Liver (tissue), 8 donors: ENCODE measurements at regions not wholly inside any gene's neighbourhood (a gene's known extent, or its start where the extent isn't known, plus 50 kb on each side); places are given as distances from the start of the nearest gene placed in this dataset.

Source experiments
- DNase-seq: peaks from one replicate; pipeline ENCODE4 v3.0.0-alpha.2; 2017; ENCODE audit warnings: low spot score
- H3K27ac ChIP-seq, 2 donors: one replicate each; pipeline ENCODE4 v1.7.0; 2013; ENCODE audit warnings: inconsistent platforms in 2 of 2, low read length in 2 of 2, control low read depth in 1 of 2, low read depth in 1 of 2, mild to moderate bottlenecking in 1 of 2
- H3K27me3 ChIP-seq, 4 donors: one replicate each; pipeline versions ENCODE4 v1.6.1 to v1.7.0; 2013; ENCODE audit warnings: low read length in 3 of 4, inconsistent platforms in 1 of 4, mild to moderate bottlenecking in 1 of 4, moderate library complexity in 1 of 4; ENCODE audit not compliant: control insufficient read depth in 4 of 4, insufficient read depth in 4 of 4
- H3K36me3 ChIP-seq, 4 donors: one replicate each; pipeline versions ENCODE4 v1.6.1 to v1.7.0; 2013; ENCODE audit warnings: low read length in 3 of 4, mild to moderate bottlenecking in 3 of 4, low read depth in 1 of 4, moderate library complexity in 1 of 4; ENCODE audit not compliant: control insufficient read depth in 4 of 4, insufficient read depth in 3 of 4
- H3K4me1 ChIP-seq, 4 donors: one replicate each; pipeline versions ENCODE4 v1.6.1 to v1.7.0; 2013; ENCODE audit warnings: low read length in 3 of 4, mild to moderate bottlenecking in 3 of 4, moderate library complexity in 1 of 4; ENCODE audit not compliant: control insufficient read depth in 4 of 4, insufficient read depth in 4 of 4
- H3K4me3 ChIP-seq, 3 donors: one replicate each; pipeline versions ENCODE4 v1.6.1 to v1.7.0; 2013; ENCODE audit warnings: low read length in 3 of 3, control low read depth in 1 of 3, low read depth in 1 of 3, mild to moderate bottlenecking in 1 of 3
- H3K9ac ChIP-seq, 2 donors: one replicate each; pipeline ENCODE4 v1.7.0; 2013; ENCODE audit warnings: low read length in 2 of 2, mild to moderate bottlenecking in 2 of 2, moderate library complexity in 2 of 2, control low read depth in 1 of 2, low read depth in 1 of 2
- H3K9me3 ChIP-seq, 4 donors: one replicate each; pipeline versions ENCODE4 v1.6.1 to v1.7.0; 2013; ENCODE audit warnings: low read length in 3 of 4; ENCODE audit not compliant: control insufficient read depth in 4 of 4
- ATF3 ChIP-seq: IDR thresholded peaks from 2 replicates; pipeline ENCODE4 v1.6.1; 2016; ENCODE audit warnings: antibody characterized with exemption
- CTCF ChIP-seq: fragments of 150-350 bp; IDR thresholded peaks from 2 replicates; pipeline ENCODE4 v1.5.1; 2017; ENCODE audit warnings: improper control_type of control experiment, low read depth, low read length; ENCODE audit not compliant: missing input control
- EGR1 ChIP-seq, 2 donors: IDR thresholded peaks; 2 replicates each; pipeline ENCODE4 v1.6.1; 2016 to 2018; ENCODE audit warnings: antibody characterized with exemption in 2 of 2, low read depth in 2 of 2
- FOXA1 ChIP-seq: IDR thresholded peaks from 2 replicates; pipeline ENCODE4 v1.6.1; 2016; ENCODE audit warnings: antibody characterized with exemption
- FOXA2 ChIP-seq: IDR thresholded peaks from 2 replicates; pipeline ENCODE4 v1.6.1; 2016; ENCODE audit warnings: antibody characterized with exemption
- GABPA ChIP-seq, 2 donors: IDR thresholded peaks in 1 of 2; conservative IDR thresholded peaks in 1 of 2; 2 replicates each; pipeline ENCODE4 v1.6.1; 2016; ENCODE audit warnings: antibody characterized with exemption in 2 of 2, mild to moderate bottlenecking in 1 of 2, moderate library complexity in 1 of 2
- HNF4A ChIP-seq, 2 donors: conservative IDR thresholded peaks; 2 replicates each; pipeline ENCODE4 v1.6.1; 2016; ENCODE audit warnings: antibody characterized with exemption in 2 of 2, mild to moderate bottlenecking in 2 of 2
- HNF4G ChIP-seq: IDR thresholded peaks from 2 replicates; pipeline ENCODE4 v1.6.1; 2016; ENCODE audit warnings: antibody characterized with exemption
- JUND ChIP-seq, 2 donors: IDR thresholded peaks; 2 replicates each; pipeline ENCODE4 v1.6.1; 2016; ENCODE audit warnings: antibody characterized with exemption in 2 of 2
- MAX ChIP-seq: IDR thresholded peaks from 2 replicates; pipeline ENCODE4 v1.6.1; 2016; ENCODE audit warnings: antibody characterized with exemption
- NR2F2 ChIP-seq: IDR thresholded peaks from 2 replicates; pipeline ENCODE4 v1.6.1; 2016; ENCODE audit warnings: antibody characterized with exemption
- RAD21 ChIP-seq, 2 donors: IDR thresholded peaks; 2 replicates each; pipeline ENCODE4 v1.6.1; 2016; ENCODE audit warnings: antibody characterized with exemption in 2 of 2, mild to moderate bottlenecking in 2 of 2
- REST ChIP-seq: IDR thresholded peaks from 2 replicates; pipeline ENCODE4 v1.6.1; 2016; ENCODE audit warnings: antibody characterized with exemption, mild to moderate bottlenecking
- RXRA ChIP-seq, 2 donors: IDR thresholded peaks; 2 replicates each; pipeline ENCODE4 v1.6.1; 2017 to 2018; ENCODE audit warnings: antibody characterized with exemption in 2 of 2, mild to moderate bottlenecking in 1 of 2
- SP1 ChIP-seq: IDR thresholded peaks from 2 replicates; pipeline ENCODE4 v1.6.1; 2018; ENCODE audit warnings: antibody characterized with exemption, mild to moderate bottlenecking
- TAF1 ChIP-seq: conservative IDR thresholded peaks from 2 replicates; pipeline ENCODE4 v1.6.1; 2016; ENCODE audit warnings: antibody characterized with exemption, mild to moderate bottlenecking
- YY1 ChIP-seq: IDR thresholded peaks from 2 replicates; pipeline ENCODE4 v1.6.1; 2016; ENCODE audit warnings: antibody characterized with exemption, mild to moderate bottlenecking
- ZBTB33 ChIP-seq: IDR thresholded peaks from 2 replicates; pipeline ENCODE4 v1.6.1; 2016; ENCODE audit warnings: antibody characterized with exemption
- WGBS: extraction: QIAGEN DNeasy Blood & Tissue Kit; methylation state at CpG from one replicate; pipeline ENCODE4 v1.1.7; 2013; 5-methylcytosine and 5-hydroxymethylcytosine counted together
- donor health status: healthy.
- donor health status: healthy.
- donor health status: healthy.
- donor health status: healthy.
- donor health status: healthy.

GRCh38 chrX:26954029-26954428 is 509.1 kb downstream of the PPP4R3C start:
- Histone ChIP-seq H3K9ac (no peak overlapping the region), H3K27ac (no peak overlapping the region), H3K36me3 (no peaks in the 10 kb centered on the region), H3K4me1 (no peaks in the 10 kb centered on the region), H3K27me3 (peaks cover 0 to 6% (median 0%) of the 10 kb centered on the region in 4 donors), H3K4me3 (no peak overlapping the region), H3K9me3 (no peaks in the 10 kb centered on the region)
- 25% methylated on average over 2 of the region's 2 CpGs for WGBS
- no peak for DNase-seq
- TF ChIP-seq GABPA (IDR thresholded peaks at IDR 0.05 in 1 of 2, conservative IDR thresholded peaks at IDR 0.05 in 1 of 2) (no peak), JUND (IDR thresholded peaks at IDR 0.05) (no peak), MAX (no peak), RXRA (IDR thresholded peaks at IDR 0.05) (no peak), RAD21 (IDR thresholded peaks at IDR 0.05) (no peak), EGR1 (IDR thresholded peaks at IDR 0.05; ENCODE audit: low read depth in 2 of 2) (no peak), ATF3 (no peak), NR2F2 (no peak), REST (no peak), TAF1 (no peak), FOXA1 (no peak), SP1 (no peak), YY1 (no peak), HNF4G (no peak), FOXA2 (no peak), ZBTB33 (no peak), CTCF (no peak), HNF4A (conservative IDR thresholded peaks at IDR 0.05) (no peak)

- H3K27ac ChIP-seq = no peak overlapping the region
- TF ChIP-seq TAF1 (no peak), ATF3 (no peak), ZBTB33 (no peak), RXRA (IDR thresholded peaks at IDR 0.05) (no peak)
- H3K9ac ChIP-seq = no peak overlapping the region
- H3K4me3 ChIP-seq = no peak overlapping the region
- no peaks in the 10 kb centered on the region for H3K9me3 ChIP-seq
- DNase-seq = no peak
- no peaks in the 10 kb centered on the region for H3K4me1 ChIP-seq
- H3K36me3 ChIP-seq = no peaks in the 10 kb centered on the region
- peaks cover 0 to 6% (median 0%) of the 10 kb centered on the region in 4 donors for H3K27me3 ChIP-seq
- WGBS = 44% methylated on average over 2 of the region's 2 CpGs
These were observed 510.9 kb downstream of the PPP4R3C start for GRCh38 chrX:26952213-26952612.
